ENCODE measurements at regions not wholly inside any gene's neighbourhood (a gene's known extent, or its start where the extent isn't known, plus 50 kb on each side); places are given as distances from the start of the nearest gene placed in this dataset.

DNA sequence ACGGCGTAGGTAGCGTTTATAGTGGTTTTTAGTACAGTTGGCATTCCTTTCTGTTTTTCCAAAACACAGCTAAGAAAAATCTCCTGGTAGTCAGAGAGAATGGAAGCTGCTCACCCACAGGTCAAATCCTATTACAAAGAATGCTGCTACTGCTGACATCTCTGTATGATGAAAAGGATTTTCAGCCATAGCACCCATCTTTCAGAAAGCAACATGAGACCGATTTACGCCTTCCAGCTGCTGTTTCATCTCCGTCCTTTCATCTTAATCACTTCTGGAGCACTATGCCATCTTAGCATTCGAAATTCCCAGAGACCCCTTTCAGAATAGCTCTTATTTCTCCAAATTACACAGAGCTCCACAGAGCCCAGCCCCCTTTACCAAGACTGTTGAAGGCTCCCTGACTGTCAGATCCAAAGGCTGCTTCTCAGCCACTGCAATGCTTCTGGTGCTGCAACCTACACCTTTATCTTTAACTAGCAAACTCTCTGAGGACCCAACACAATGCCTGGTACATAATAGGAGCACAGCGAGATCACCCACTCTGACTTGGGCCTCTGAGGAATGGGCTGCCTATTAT is 211.8 kb downstream of the NEDD1 start:
- H3K4me3 Mint-ChIP-seq (ENCODE audit: low read depth) = no peak overlapping the region
- H3K36me3 Mint-ChIP-seq (ENCODE audit: insufficient read depth) = no peaks in the 10 kb centered on the region
- TF ChIP-seq, protein P1, sequence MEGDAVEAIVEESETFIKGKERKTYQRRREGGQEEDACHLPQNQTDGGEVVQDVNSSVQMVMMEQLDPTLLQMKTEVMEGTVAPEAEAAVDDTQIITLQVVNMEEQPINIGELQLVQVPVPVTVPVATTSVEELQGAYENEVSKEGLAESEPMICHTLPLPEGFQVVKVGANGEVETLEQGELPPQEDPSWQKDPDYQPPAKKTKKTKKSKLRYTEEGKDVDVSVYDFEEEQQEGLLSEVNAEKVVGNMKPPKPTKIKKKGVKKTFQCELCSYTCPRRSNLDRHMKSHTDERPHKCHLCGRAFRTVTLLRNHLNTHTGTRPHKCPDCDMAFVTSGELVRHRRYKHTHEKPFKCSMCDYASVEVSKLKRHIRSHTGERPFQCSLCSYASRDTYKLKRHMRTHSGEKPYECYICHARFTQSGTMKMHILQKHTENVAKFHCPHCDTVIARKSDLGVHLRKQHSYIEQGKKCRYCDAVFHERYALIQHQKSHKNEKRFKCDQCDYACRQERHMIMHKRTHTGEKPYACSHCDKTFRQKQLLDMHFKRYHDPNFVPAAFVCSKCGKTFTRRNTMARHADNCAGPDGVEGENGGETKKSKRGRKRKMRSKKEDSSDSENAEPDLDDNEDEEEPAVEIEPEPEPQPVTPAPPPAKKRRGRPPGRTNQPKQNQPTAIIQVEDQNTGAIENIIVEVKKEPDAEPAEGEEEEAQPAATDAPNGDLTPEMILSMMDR (IDR thresholded peaks at IDR 0.05; ENCODE audit: unreplicated experiment) = no peak
- H3K27me3 Mint-ChIP-seq = no peaks in the 10 kb centered on the region
- peaks cover 2% of the 10 kb centered on the region for H3K9me3 Mint-ChIP-seq (ENCODE audit: low read depth)
- DNase-seq (ENCODE audit: low spot score, unreplicated experiment) = no peak
- peaks cover 1% of the 10 kb centered on the region for H3K4me1 Mint-ChIP-seq (ENCODE audit: low read depth)
- no peak overlapping the region for H3K27ac Mint-ChIP-seq

DNA sequence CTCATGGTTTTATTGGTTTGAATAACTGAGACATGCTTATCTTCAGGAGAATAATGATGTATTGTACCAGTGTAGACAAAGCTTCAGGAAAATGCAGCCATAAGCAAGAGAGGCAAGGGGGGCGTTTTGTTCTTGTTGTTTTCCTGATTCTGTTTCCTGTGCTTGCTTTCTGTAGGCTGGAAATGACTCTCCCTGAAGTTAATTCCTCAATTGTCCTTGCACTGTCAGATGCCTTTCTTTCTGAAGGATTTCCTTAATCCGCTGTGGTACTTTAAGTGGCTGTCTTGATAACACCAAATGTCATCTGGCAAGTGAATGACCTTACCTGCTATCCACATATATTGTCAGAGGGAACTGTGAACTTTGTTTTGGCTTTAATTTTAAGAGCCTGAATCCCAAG is 220.0 kb downstream of the NEDD1 start:
- H3K4me1 Mint-ChIP-seq (ENCODE audit: low read depth) = peaks cover 6% of the 10 kb centered on the region
- H3K36me3 Mint-ChIP-seq (ENCODE audit: insufficient read depth) = peaks cover 2% of the 10 kb centered on the region
- no peaks in the 10 kb centered on the region for H3K27me3 Mint-ChIP-seq
- H3K27ac Mint-ChIP-seq = no peak overlapping the region
- DNase-seq (ENCODE audit: low spot score, unreplicated experiment) = no peak
- no peak overlapping the region for H3K4me3 Mint-ChIP-seq (ENCODE audit: low read depth)
- TF ChIP-seq, protein P1 (IDR thresholded peaks at IDR 0.05; ENCODE audit: unreplicated experiment) = no peak
- no peaks in the 10 kb centered on the region for H3K9me3 Mint-ChIP-seq (ENCODE audit: low read depth)

DNA sequence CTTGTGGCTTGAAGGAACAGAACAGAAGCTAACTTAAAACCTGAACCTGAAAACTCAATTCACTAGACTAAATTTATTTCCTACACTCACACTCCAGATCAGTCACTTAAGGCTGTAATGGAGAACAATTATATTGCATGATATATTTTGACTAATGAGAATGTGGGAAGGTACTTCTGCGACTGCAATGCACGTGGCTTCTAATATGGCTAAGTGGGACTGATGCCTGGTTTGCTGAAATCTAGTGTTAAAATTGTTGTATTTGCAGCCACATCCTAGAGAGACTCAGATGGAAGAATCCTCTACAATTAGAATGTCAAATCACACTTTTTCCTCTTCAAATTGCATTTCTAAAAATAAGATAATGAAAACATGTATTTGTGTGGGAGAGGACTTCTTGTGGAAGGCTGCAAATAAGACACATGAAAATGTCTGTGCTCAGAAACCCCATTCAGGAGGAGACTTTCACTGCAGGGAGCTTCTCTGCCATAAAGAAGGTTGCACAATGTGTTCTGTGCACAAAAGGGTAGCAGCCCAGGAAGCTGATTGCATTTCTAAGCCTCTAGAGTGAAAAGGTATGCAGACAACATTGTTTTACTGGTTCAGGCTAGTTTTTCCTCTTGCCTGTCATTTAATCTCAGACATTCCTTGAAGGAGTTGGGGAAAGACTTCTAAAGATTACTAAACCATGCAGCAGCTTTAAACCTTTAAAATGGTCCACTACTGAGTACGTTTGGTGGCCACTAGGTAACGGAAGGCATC is 224.3 kb downstream of the NEDD1 start:
- Mint-ChIP-seq H3K27me3 (no peaks in the 10 kb centered on the region), H3K4me1 (ENCODE audit: low read depth) (peaks cover 6% of the 10 kb centered on the region), H3K9me3 (ENCODE audit: low read depth) (no peaks in the 10 kb centered on the region), H3K27ac (no peak overlapping the region), H3K4me3 (ENCODE audit: low read depth) (no peak overlapping the region), H3K36me3 (ENCODE audit: insufficient read depth) (peaks cover 2% of the 10 kb centered on the region)
- TF ChIP-seq, protein P1 (IDR thresholded peaks at IDR 0.05; ENCODE audit: unreplicated experiment) = no peak
- no peak for DNase-seq (ENCODE audit: low spot score, unreplicated experiment)

DNA sequence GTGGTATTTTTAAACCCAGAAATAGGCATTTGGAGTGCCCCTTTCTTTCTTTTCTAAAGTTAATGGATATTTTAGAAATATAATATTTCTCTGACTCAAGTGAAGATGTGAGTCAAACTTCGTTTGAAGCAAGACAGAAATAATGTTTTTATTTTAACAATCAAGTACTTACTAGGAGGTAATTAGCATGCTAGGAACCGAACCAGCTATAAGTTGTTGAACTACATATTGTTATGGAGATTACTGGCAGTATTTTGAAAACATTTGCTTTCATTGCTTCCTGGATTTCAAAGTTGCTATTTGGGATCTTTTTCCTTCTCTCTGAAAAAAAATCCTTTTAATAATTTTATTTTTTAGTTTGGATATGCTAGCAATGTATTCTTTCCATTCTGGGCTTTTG is 225.2 kb downstream of the NEDD1 start:
- peaks cover 2% of the 10 kb centered on the region for H3K36me3 Mint-ChIP-seq (ENCODE audit: insufficient read depth)
- H3K27me3 Mint-ChIP-seq = no peaks in the 10 kb centered on the region
- TF ChIP-seq, protein P1 (IDR thresholded peaks at IDR 0.05; ENCODE audit: unreplicated experiment) = no peak
- H3K27ac Mint-ChIP-seq = no peak overlapping the region
- no peaks in the 10 kb centered on the region for H3K9me3 Mint-ChIP-seq (ENCODE audit: low read depth)
- no peak overlapping the region for H3K4me3 Mint-ChIP-seq (ENCODE audit: low read depth)
- no peak for DNase-seq (ENCODE audit: low spot score, unreplicated experiment)
- peaks cover 6% of the 10 kb centered on the region for H3K4me1 Mint-ChIP-seq (ENCODE audit: low read depth)

DNA sequence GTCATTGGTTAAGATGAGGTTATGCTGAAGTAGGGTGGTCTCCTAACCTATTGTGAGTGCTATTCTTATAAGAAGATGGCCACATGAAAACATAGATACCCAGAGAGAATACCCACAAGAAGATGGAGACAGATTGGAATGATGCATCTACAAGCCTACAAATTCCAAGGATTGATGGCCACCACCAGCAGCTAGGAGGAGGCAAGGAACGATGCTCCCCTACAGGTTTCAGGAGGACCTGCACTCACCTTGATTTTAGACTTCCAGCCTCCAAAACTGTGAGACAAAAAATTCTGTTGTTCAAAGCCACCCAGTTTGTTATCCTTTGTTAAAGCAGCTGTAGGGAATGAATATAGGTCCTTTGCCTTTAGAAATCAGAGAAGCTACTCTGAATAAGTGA is 227.4 kb downstream of the NEDD1 start:
- Mint-ChIP-seq H3K9me3 (ENCODE audit: low read depth) (no peaks in the 10 kb centered on the region), H3K4me3 (ENCODE audit: low read depth) (no peak overlapping the region), H3K36me3 (ENCODE audit: insufficient read depth) (no peaks in the 10 kb centered on the region), H3K27me3 (no peaks in the 10 kb centered on the region), H3K4me1 (ENCODE audit: low read depth) (peaks cover 2% of the 10 kb centered on the region), H3K27ac (no peak overlapping the region)
- TF ChIP-seq, protein P1 (IDR thresholded peaks at IDR 0.05; ENCODE audit: unreplicated experiment) = peak; percentile 35
- DNase-seq (ENCODE audit: low spot score, unreplicated experiment) = no peak

Data from progenitor cell of endocrine pancreas (in vitro differentiated cells).